NT2/D1 (cell line): ENCODE measurements at regions not wholly inside any gene's neighbourhood (a gene's known extent, or its start where the extent isn't known, plus 50 kb on each side); places are given as distances from the start of the nearest gene placed in this dataset.

Experiments
- YY1 ChIP-seq: IDR thresholded peaks from 2 replicates; pipeline ENCODE4 v1.6.1; 2011; ENCODE audit not compliant: insufficient read length, insufficient read depth
- ZNF274 ChIP-seq: IDR thresholded peaks from 2 replicates; pipeline ENCODE4 v1.6.1; 2011; ENCODE audit warnings: mild to moderate bottlenecking, low read depth, low read length

- TF ChIP-seq YY1 (no peak), ZNF274 (no peak)
Observed at GRCh38 chr3:182233957-182234356, 522.2 kb downstream of the SOX2 start.
